Suprapubic skin (tissue), 3 donors: ENCODE measurements at regions not wholly inside any gene's neighbourhood (a gene's known extent, or its start where the extent isn't known, plus 50 kb on each side); places are given as distances from the start of the nearest gene placed in this dataset.
"Not testable (repeated sequence)": the region's sequence is repeated elsewhere in the genome, so short reads cannot be mapped to it uniquely, and the experiment has no call there.

Source experiments
- POLR2A ChIP-seq, 2 donors: fragments of 450-650 bp; IDR thresholded peaks; one replicate each; pipeline ENCODE4 v1.6.1; 2017; ENCODE audit warnings: antibody characterized with exemption in 2 of 2, mild to moderate bottlenecking in 2 of 2, moderate library complexity in 2 of 2
- TF ChIP-seq, protein P1 (sequence below), 2 donors: fragments of 200-600 bp in 1 of 2; fragments of 450-650 bp in 1 of 2; sonication (generic) in 1 of 2; IDR thresholded peaks; one replicate each; pipeline ENCODE4 v1.5.1; 2016 to 2019; ENCODE audit warnings: antibody characterized with exemption in 2 of 2, mild to moderate bottlenecking in 1 of 2, moderate library complexity in 1 of 2

DNA sequence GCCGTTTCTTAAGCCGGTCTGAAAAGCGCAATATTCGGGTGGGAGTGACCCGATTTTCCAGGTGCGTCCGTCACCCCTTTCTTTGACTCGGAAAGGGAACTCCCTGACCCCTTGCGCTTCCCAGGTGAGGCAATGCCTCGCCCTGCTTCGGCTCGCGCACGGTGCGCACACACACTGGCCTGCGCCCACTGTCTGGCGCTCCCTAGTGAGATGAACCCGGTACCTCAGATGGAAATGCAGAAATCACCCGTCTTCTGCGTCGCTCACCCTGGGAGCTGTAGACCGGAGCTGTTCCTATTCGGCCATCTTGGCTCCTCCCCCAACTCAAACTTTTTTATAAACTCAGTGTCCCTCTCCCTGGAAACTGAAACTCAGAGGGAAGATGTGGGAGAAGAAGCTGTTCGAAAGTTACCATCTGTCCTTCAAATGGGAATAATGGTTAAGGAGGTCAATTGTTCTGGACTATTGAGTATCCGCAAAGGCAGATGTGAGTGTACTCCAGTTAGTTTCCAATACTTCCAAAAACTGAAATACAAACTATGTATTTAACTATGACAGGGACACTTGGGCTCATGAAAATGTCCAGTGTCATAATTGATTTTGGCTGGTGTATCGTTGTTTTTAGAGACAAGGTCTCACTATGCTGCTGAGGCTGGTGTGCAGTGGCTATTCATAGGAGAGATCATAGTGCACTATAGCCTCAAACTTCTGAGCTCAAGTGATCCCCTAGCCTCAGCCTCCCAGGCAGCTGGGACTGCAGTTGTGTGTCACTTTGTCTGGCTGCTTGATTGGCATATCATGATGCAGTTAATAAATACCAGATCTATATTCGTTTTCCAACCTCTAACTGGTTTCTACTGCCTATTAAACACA lies 67.8 kb upstream of the OSBPL3 start:
- TF ChIP-seq, protein P1, sequence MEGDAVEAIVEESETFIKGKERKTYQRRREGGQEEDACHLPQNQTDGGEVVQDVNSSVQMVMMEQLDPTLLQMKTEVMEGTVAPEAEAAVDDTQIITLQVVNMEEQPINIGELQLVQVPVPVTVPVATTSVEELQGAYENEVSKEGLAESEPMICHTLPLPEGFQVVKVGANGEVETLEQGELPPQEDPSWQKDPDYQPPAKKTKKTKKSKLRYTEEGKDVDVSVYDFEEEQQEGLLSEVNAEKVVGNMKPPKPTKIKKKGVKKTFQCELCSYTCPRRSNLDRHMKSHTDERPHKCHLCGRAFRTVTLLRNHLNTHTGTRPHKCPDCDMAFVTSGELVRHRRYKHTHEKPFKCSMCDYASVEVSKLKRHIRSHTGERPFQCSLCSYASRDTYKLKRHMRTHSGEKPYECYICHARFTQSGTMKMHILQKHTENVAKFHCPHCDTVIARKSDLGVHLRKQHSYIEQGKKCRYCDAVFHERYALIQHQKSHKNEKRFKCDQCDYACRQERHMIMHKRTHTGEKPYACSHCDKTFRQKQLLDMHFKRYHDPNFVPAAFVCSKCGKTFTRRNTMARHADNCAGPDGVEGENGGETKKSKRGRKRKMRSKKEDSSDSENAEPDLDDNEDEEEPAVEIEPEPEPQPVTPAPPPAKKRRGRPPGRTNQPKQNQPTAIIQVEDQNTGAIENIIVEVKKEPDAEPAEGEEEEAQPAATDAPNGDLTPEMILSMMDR (IDR thresholded peaks at IDR 0.05) = not testable (repeated sequence)
- TF ChIP-seq POLR2A (IDR thresholded peaks at IDR 0.05) = not testable (repeated sequence)
